Osteocyte (in vitro differentiated cells): ENCODE measurements at regions not wholly inside any gene's neighbourhood (a gene's known extent, or its start where the extent isn't known, plus 50 kb on each side); places are given as distances from the start of the nearest gene placed in this dataset.
"Not testable (repeated sequence)": the region's sequence is repeated elsewhere in the genome, so short reads cannot be mapped to it uniquely, and the experiment has no call there.

ENCODE experiments used
- DNase-seq: peaks from one replicate; pipeline ENCODE4 v3.0.0; 2021; ENCODE audit warnings: mixed read lengths; ENCODE audit not compliant: unreplicated experiment; ENCODE audit errors: extremely low spot score
- H3K27ac Mint-ChIP-seq: one replicate; pipeline ENCODE4 v1.8.0; 2021; ENCODE audit warnings: mild to moderate bottlenecking, mixed read lengths; ENCODE audit not compliant: unreplicated experiment
- H3K27me3 Mint-ChIP-seq: one replicate; pipeline ENCODE4 v1.8.0; 2021; ENCODE audit warnings: mixed read lengths; ENCODE audit not compliant: unreplicated experiment
- H3K36me3 Mint-ChIP-seq: one replicate; pipeline ENCODE4 v1.8.0; 2021; ENCODE audit warnings: mixed read lengths; ENCODE audit not compliant: unreplicated experiment
- H3K4me1 Mint-ChIP-seq: one replicate; pipeline ENCODE4 v1.8.0; 2021; ENCODE audit warnings: mixed read lengths; ENCODE audit not compliant: unreplicated experiment
- H3K4me3 Mint-ChIP-seq: one replicate; pipeline ENCODE4 v1.8.0; 2021; ENCODE audit warnings: mild to moderate bottlenecking, moderate library complexity, mixed read lengths; ENCODE audit not compliant: unreplicated experiment
- H3K9me3 Mint-ChIP-seq: one replicate; pipeline ENCODE4 v1.8.0; 2021; ENCODE audit warnings: mixed read lengths; ENCODE audit not compliant: unreplicated experiment
- CTCF ChIP-seq: fragments of 200-600 bp; sonication (generic); IDR thresholded peaks from 2 replicates; pipeline ENCODE4 v1.5.0; 2021; ENCODE audit warnings: antibody characterized with exemption, mild to moderate bottlenecking, moderate library complexity

GRCh38 chr2:204395539-204395938, 149.7 kb upstream of the PARD3B start:
- Mint-ChIP-seq H3K27me3 (no peaks in the 10 kb centered on the region), H3K9me3 (peaks cover 18% of the 10 kb centered on the region), H3K27ac (no peak overlapping the region), H3K36me3 (no peaks in the 10 kb centered on the region), H3K4me3 (no peak overlapping the region), H3K4me1 (no peaks in the 10 kb centered on the region)
- DNase-seq, result no peak
- no peak for TF ChIP-seq CTCF

GRCh38 chr2:204401114-204401513, 144.2 kb upstream of the PARD3B start:
- Mint-ChIP-seq H3K4me1 (no peaks in the 10 kb centered on the region), H3K4me3 (no peak overlapping the region), H3K36me3 (no peaks in the 10 kb centered on the region), H3K27ac (no peak overlapping the region), H3K27me3 (no peaks in the 10 kb centered on the region), H3K9me3 (peaks cover 5% of the 10 kb centered on the region)
- TF ChIP-seq CTCF, result no peak
- no peak for DNase-seq

- TF ChIP-seq CTCF, result no peak
- H3K9me3 Mint-ChIP-seq, result no peaks in the 10 kb centered on the region
- DNase-seq, result no peak
- H3K36me3 Mint-ChIP-seq, result peaks cover 3% of the 10 kb centered on the region
- H3K4me1 Mint-ChIP-seq, result no peaks in the 10 kb centered on the region
- no peak overlapping the region for H3K4me3 Mint-ChIP-seq
- H3K27ac Mint-ChIP-seq, result no peak overlapping the region
- no peaks in the 10 kb centered on the region for H3K27me3 Mint-ChIP-seq
Observed at GRCh38 chr2:204407204-204408014, 137.9 kb upstream of the PARD3B start.

- H3K27me3 Mint-ChIP-seq, H3K27ac Mint-ChIP-seq, H3K4me3 Mint-ChIP-seq, H3K36me3 Mint-ChIP-seq, H3K9me3 Mint-ChIP-seq, H3K4me1 Mint-ChIP-seq, DNase-seq: not testable (repeated sequence)
Observed at GRCh38 chr2:204412782-204413181, 132.5 kb upstream of the PARD3B start.

GRCh38 chr2:204415406-204416181, 129.7 kb upstream of the PARD3B start:
- Mint-ChIP-seq H3K9me3 (peaks cover 7% of the 10 kb centered on the region), H3K36me3 (peaks cover 3% of the 10 kb centered on the region), H3K27me3 (no peaks in the 10 kb centered on the region), H3K4me1 (no peaks in the 10 kb centered on the region), H3K27ac (no peak overlapping the region), H3K4me3 (no peak overlapping the region)
- no peak for DNase-seq
- no peak for TF ChIP-seq CTCF
